MCF 10A (cell line): ENCODE measurements at regions not wholly inside any gene's neighbourhood (a gene's known extent, or its start where the extent isn't known, plus 50 kb on each side); places are given as distances from the start of the nearest gene placed in this dataset.

Source experiments
- BruUV-seq: library from RNA; stranded (reverse); fragments of 400-500 nt; replicated peaks from 2 replicates; lab custom pipeline; 2021; lab: Mats Ljungman, UMichigan
- CTCF ChIA-PET: fragments of 300-600 bp; sonication (Branson Sonifier 250); formaldehyde crosslinking; extraction: SDS; loops from one replicate; lab custom pipeline; 2021; ENCODE audit warnings: antibody characterized with exemption, inconsistent platforms; lab: Yijun Ruan, JAX
- POLR2A ChIA-PET: fragments of 300-600, 350-650 bp; sonication (Branson Sonifier 250); formaldehyde crosslinking; extraction: SDS; loops from one replicate; lab custom pipeline; 2020; ENCODE audit warnings: antibody characterized with exemption, inconsistent platforms; lab: Yijun Ruan, JAX
- DNase-seq: peaks from one replicate; pipeline ENCODE4 v3.0.0-alpha.2; 2018; ENCODE audit not compliant: unreplicated experiment
- H3K27ac Mint-ChIP-seq: one replicate; pipeline ENCODE4 v1.8.0; 2022; ENCODE audit warnings: mild to moderate bottlenecking, low read depth, mixed read lengths; ENCODE audit not compliant: unreplicated experiment
- H3K27me3 Mint-ChIP-seq: one replicate; pipeline ENCODE4 v1.8.0; 2022; ENCODE audit warnings: mixed read lengths; ENCODE audit not compliant: insufficient read depth, unreplicated experiment
- H3K36me3 Mint-ChIP-seq: one replicate; pipeline ENCODE4 v1.8.0; 2022; ENCODE audit warnings: mild to moderate bottlenecking, moderate library complexity, mixed read lengths; ENCODE audit not compliant: insufficient read depth, unreplicated experiment
- H3K4me1 Mint-ChIP-seq: one replicate; pipeline ENCODE4 v1.8.0; 2022; ENCODE audit warnings: mixed read lengths; ENCODE audit not compliant: insufficient read depth, unreplicated experiment
- H3K4me3 Mint-ChIP-seq: one replicate; pipeline ENCODE4 v1.8.0; 2022; ENCODE audit warnings: mild to moderate bottlenecking, moderate library complexity, mixed read lengths; ENCODE audit not compliant: unreplicated experiment
- H3K9me3 Mint-ChIP-seq: one replicate; pipeline ENCODE4 v1.8.0; 2022; ENCODE audit warnings: mixed read lengths; ENCODE audit not compliant: unreplicated experiment
- intact Hi-C: fragments of 100-400 bp; cut with micrococcal nuclease; formaldehyde crosslinking; loops from 2 replicates; pipeline ENCODE4 v1.14.1; 2022
- TF ChIP-seq, protein P1 (sequence below): fragments of 200-600 bp; IDR thresholded peaks from one replicate; pipeline ENCODE4 v1.8.0; 2022; ENCODE audit warnings: antibody characterized with exemption, mild to moderate bottlenecking; ENCODE audit not compliant: unreplicated experiment

DNA sequence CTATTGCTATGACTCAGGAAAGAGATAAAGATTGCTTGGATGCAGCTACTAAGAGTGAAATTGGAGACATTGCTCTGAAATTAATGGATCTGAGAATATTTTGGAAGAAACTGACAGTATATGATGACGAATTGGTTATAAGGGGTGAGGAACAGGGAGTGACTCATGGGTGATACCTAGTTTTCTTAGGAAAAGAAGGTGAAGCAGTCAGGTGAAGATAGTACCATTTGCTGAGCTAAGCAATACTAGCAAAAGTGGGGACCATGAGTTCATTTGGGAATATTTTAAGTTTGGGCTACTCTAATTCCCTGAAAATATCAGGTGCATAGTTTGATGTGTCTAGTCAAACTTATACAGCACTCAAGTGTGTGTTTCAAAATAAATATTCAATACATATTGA lies 260.1 kb upstream of the NFIA start:
- Mint-ChIP-seq H3K36me3 (no peaks in the 10 kb centered on the region), H3K9me3 (no peaks in the 10 kb centered on the region), H3K27me3 (peaks cover 28% of the 10 kb centered on the region), H3K27ac (no peak overlapping the region), H3K4me1 (no peaks in the 10 kb centered on the region), H3K4me3 (no peak overlapping the region)
- POLR2A ChIA-PET: interaction anchor here (1.2 kb wide), 1 partner anchor 24 kb away, joined by 4 read pairs; no protein-coding TSS in a partner anchor
- intact Hi-C loops: no loop called here
- no TSS peak for BruUV-seq
- DNase-seq: no peak
- TF ChIP-seq, protein P1, sequence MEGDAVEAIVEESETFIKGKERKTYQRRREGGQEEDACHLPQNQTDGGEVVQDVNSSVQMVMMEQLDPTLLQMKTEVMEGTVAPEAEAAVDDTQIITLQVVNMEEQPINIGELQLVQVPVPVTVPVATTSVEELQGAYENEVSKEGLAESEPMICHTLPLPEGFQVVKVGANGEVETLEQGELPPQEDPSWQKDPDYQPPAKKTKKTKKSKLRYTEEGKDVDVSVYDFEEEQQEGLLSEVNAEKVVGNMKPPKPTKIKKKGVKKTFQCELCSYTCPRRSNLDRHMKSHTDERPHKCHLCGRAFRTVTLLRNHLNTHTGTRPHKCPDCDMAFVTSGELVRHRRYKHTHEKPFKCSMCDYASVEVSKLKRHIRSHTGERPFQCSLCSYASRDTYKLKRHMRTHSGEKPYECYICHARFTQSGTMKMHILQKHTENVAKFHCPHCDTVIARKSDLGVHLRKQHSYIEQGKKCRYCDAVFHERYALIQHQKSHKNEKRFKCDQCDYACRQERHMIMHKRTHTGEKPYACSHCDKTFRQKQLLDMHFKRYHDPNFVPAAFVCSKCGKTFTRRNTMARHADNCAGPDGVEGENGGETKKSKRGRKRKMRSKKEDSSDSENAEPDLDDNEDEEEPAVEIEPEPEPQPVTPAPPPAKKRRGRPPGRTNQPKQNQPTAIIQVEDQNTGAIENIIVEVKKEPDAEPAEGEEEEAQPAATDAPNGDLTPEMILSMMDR: no peak
- CTCF ChIA-PET: interaction anchor here (0.7 kb wide), 1 partner anchor 18 kb away, joined by 3 read pairs; no protein-coding TSS in a partner anchor

DNA sequence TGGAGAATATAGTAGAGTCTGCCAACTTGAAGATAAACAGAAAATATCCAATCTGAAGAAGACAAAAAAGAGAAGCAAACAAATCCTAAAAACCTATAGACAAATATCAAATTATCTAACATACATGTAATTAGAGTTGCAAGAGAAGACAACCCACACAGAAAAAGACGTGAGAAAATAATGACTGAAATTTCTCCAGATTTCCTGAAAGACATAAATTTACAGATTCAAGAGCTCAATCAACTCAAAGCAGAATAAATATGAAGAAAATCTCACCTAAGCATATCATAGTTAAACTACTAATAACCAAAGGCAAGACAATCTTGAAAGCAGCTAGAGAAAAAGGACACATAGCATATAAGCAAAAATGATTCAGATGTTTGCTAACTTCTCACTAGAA lies 261.2 kb upstream of the NFIA start:
- H3K4me3 Mint-ChIP-seq: no peak overlapping the region
- no peaks in the 10 kb centered on the region for H3K4me1 Mint-ChIP-seq
- intact Hi-C loops: no loop called here
- BruUV-seq: no TSS peak
- no peak for DNase-seq
- no peak overlapping the region for H3K27ac Mint-ChIP-seq
- TF ChIP-seq, protein P1: no peak
- POLR2A ChIA-PET: interaction anchor here (1.2 kb wide), 1 partner anchor 25 kb away, joined by 4 read pairs; no protein-coding TSS in a partner anchor
- H3K27me3 Mint-ChIP-seq: peaks cover 37% of the 10 kb centered on the region
- H3K9me3 Mint-ChIP-seq: no peaks in the 10 kb centered on the region
- CTCF ChIA-PET: interaction anchor here (0.7 kb wide), 1 partner anchor 540 kb away, joined by 6 read pairs; no protein-coding TSS in a partner anchor
- H3K36me3 Mint-ChIP-seq: no peaks in the 10 kb centered on the region

GRCh38 chr1:60818969-60819701 lies 263.2 kb upstream of the NFIA start:
- H3K9me3 Mint-ChIP-seq: no peaks in the 10 kb centered on the region
- peaks cover 37% of the 10 kb centered on the region for H3K27me3 Mint-ChIP-seq
- DNase-seq: no peak
- CTCF ChIA-PET: interaction anchor here (0.5 to 0.6 kb wide), 2 partner anchors 29 to 53 kb away, joined by 3 to 7 read pairs; no protein-coding TSS in a partner anchor
- H3K4me3 Mint-ChIP-seq: no peak overlapping the region
- POLR2A ChIA-PET: no interaction called here
- no TSS peak for BruUV-seq
- no peaks in the 10 kb centered on the region for H3K36me3 Mint-ChIP-seq
- no peaks in the 10 kb centered on the region for H3K4me1 Mint-ChIP-seq
- intact Hi-C loops: no loop called here
- TF ChIP-seq, protein P1: no peak
- no peak overlapping the region for H3K27ac Mint-ChIP-seq

GRCh38 chr1:60813071-60813470 lies 269.3 kb upstream of the NFIA start:
- Mint-ChIP-seq H3K9me3 (no peaks in the 10 kb centered on the region), H3K27me3 (peaks cover 9% of the 10 kb centered on the region), H3K36me3 (no peaks in the 10 kb centered on the region), H3K27ac (no peak overlapping the region), H3K4me1 (no peaks in the 10 kb centered on the region), H3K4me3 (no peak overlapping the region)
- BruUV-seq: no TSS peak
- intact Hi-C loops: no loop called here
- DNase-seq: no peak
- CTCF ChIA-PET: no interaction called here
- POLR2A ChIA-PET: no interaction called here
- TF ChIP-seq, protein P1: no peak
